ENCODE measurements at regions not wholly inside any gene's neighbourhood (a gene's known extent, or its start where the extent isn't known, plus 50 kb on each side); places are given as distances from the start of the nearest gene placed in this dataset.

- Histone ChIP-seq H3K27ac (ENCODE audit: low read length) (no peak overlapping the region), H3K4me3 (ENCODE audit: low read depth in 2 of 2, low read length in 2 of 2) (no peak overlapping the region), H3K27me3 (ENCODE audit: control insufficient read depth, insufficient read depth, low read length) (no peaks in the 10 kb centered on the region), H3K4me1 (ENCODE audit: control insufficient read depth, insufficient read depth, low read length) (no peaks in the 10 kb centered on the region), H3K9me3 (ENCODE audit: control insufficient read depth, insufficient read depth, low read depth, low read length) (no peaks in the 10 kb centered on the region), H3K36me3 (ENCODE audit: control insufficient read depth, insufficient read depth, low read length) (no peaks in the 10 kb centered on the region)
- ATAC-seq (no peak), DNase-seq (ENCODE audit: low read depth, low spot score) (no peak)
- in situ Hi-C loops (cut with HindIII; ENCODE audit: low pct_unique_long_range_greater_than_20kb, low sequenced_read_pairs): no loop called here
- POLR2A ChIA-PET: no interaction called here
- CTCF ChIA-PET: no interaction called here
- TF ChIP-seq POLR2AphosphoS5 (IDR thresholded peaks at IDR 0.05; ENCODE audit: low read depth, low read length) (no peak), REST (IDR thresholded peaks at IDR 0.05; ENCODE audit: insufficient read depth in 1 of 2, low read depth in 2 of 2, low read length in 1 of 2) (no peak), TCF7L2 (IDR thresholded peaks at IDR 0.05; ENCODE audit: low read depth, low read length) (no peak), SIN3A (IDR thresholded peaks at IDR 0.05; ENCODE audit: borderline replicate concordance, insufficient read depth, low read depth, low read length) (no peak), CTCF (IDR thresholded peaks at IDR 0.05) (no peak)
- intact Hi-C loops (cut with micrococcal nuclease; ENCODE audit: unreplicated experiment): no loop called here
- no TSS peak for BruUV-seq (replicated peaks)
These were observed 723.7 kb downstream of the PRELID2 start for GRCh38 chr5:145111420-145111819.

GRCh38 chr5:145110834-145111233 is 724.3 kb downstream of the PRELID2 start:
- TF ChIP-seq TCF7L2 (IDR thresholded peaks at IDR 0.05; ENCODE audit: low read depth, low read length): no peak
- no peak for TF ChIP-seq REST (IDR thresholded peaks at IDR 0.05; ENCODE audit: insufficient read depth in 1 of 2, low read depth in 2 of 2, low read length in 1 of 2)
- in situ Hi-C loops (cut with HindIII; ENCODE audit: low pct_unique_long_range_greater_than_20kb, low sequenced_read_pairs): no loop called here
- CTCF ChIA-PET: no interaction called here
- no peaks in the 10 kb centered on the region for H3K27me3 ChIP-seq (ENCODE audit: control insufficient read depth, insufficient read depth, low read length)
- DNase-seq (ENCODE audit: low read depth, low spot score) (no peak), ATAC-seq (no peak)
- no peaks in the 10 kb centered on the region for H3K36me3 ChIP-seq (ENCODE audit: control insufficient read depth, insufficient read depth, low read length)
- intact Hi-C loops (cut with micrococcal nuclease; ENCODE audit: unreplicated experiment): no loop called here
- H3K27ac ChIP-seq (ENCODE audit: low read length): no peak overlapping the region
- BruUV-seq (replicated peaks): no TSS peak
- no peaks in the 10 kb centered on the region for H3K9me3 ChIP-seq (ENCODE audit: control insufficient read depth, insufficient read depth, low read depth, low read length)
- no peaks in the 10 kb centered on the region for H3K4me1 ChIP-seq (ENCODE audit: control insufficient read depth, insufficient read depth, low read length)
- POLR2A ChIA-PET: no interaction called here
- no peak overlapping the region for H3K4me3 ChIP-seq (ENCODE audit: low read depth in 2 of 2, low read length in 2 of 2)
